GM23338 (cell line): ENCODE measurements at regions not wholly inside any gene's neighbourhood (a gene's known extent, or its start where the extent isn't known, plus 50 kb on each side); places are given as distances from the start of the nearest gene placed in this dataset.

Source experiments
- ATAC-seq: fragments of 200-7000 bp; cut with Tn5 transposase; 3 replicates; pipeline ENCODE4 v1.9.1; 2020
- DNase-seq: peaks from one replicate; pipeline ENCODE4 v3.0.0-alpha.2; 2015; ENCODE audit warnings: low spot score
- H2AFZ ChIP-seq: fragments of 200-600 bp; sonication (generic); 2 replicates; pipeline ENCODE4 v1.8.0; 2016; ENCODE audit warnings: antibody characterized with exemption, mild to moderate bottlenecking, moderate library complexity
- H3F3A ChIP-seq: fragments of 200-600 bp; sonication (generic); replicated peaks from 2 replicates; pipeline ENCODE4 v1.8.0; 2017; ENCODE audit warnings: antibody characterized with exemption, mixed run types, low read depth
- H3K27ac ChIP-seq: fragments of 200-600 bp; sonication (generic); 2 replicates; pipeline ENCODE4 v1.6.1; 2016; ENCODE audit warnings: low read depth
- H3K27me3 ChIP-seq: fragments of 200-600 bp; sonication (generic); 2 replicates; pipeline ENCODE4 v1.8.0; 2016; ENCODE audit warnings: mild to moderate bottlenecking, mixed run types, moderate library complexity; ENCODE audit not compliant: insufficient read depth
- H3K36me3 ChIP-seq: fragments of 200-600 bp; sonication (generic); 2 replicates; pipeline ENCODE4 v1.8.0; 2016; ENCODE audit warnings: mild to moderate bottlenecking; ENCODE audit not compliant: insufficient read depth
- H3K4me1 ChIP-seq: fragments of 200-600 bp; sonication (generic); 2 replicates; pipeline ENCODE4 v1.8.0; 2016; ENCODE audit warnings: mild to moderate bottlenecking, moderate library complexity; ENCODE audit not compliant: insufficient read depth
- H3K4me2 ChIP-seq: fragments of 200-600 bp; sonication (generic); 2 replicates; pipeline ENCODE4 v1.7.1; 2017; ENCODE audit warnings: mixed run types
- H3K4me3 ChIP-seq: fragments of 200-600 bp; sonication (generic); 2 replicates; pipeline ENCODE4 v1.6.1; 2016; ENCODE audit warnings: mixed run types
- H3K79me2 ChIP-seq: fragments of 200-600 bp; sonication (generic); replicated peaks from 2 replicates; pipeline ENCODE4 v1.8.0; 2017; ENCODE audit warnings: mild to moderate bottlenecking; ENCODE audit not compliant: insufficient read depth
- H3K9me2 ChIP-seq: fragments of 200-600 bp; sonication (generic); 2 replicates; pipeline ENCODE4 v1.8.0; 2017; ENCODE audit not compliant: insufficient read depth
- H4K20me1 ChIP-seq: fragments of 200-600 bp; sonication (generic); replicated peaks from 2 replicates; pipeline ENCODE4 v1.8.0; 2017; ENCODE audit warnings: mild to moderate bottlenecking; ENCODE audit not compliant: insufficient read depth
- H3K27ac Mint-ChIP-seq: 2 replicates; pipeline ENCODE4 v1.8.0; 2020; ENCODE audit warnings: inconsistent platforms, mild to moderate bottlenecking, moderate library complexity, mixed read lengths
- H3K27me3 Mint-ChIP-seq: 3 replicates; pipeline ENCODE4 v1.8.0; 2022; ENCODE audit warnings: low read depth, mild to moderate bottlenecking, moderate library complexity, mixed read lengths, inconsistent platforms; ENCODE audit not compliant: insufficient read depth, poor library complexity
- H3K36me3 Mint-ChIP-seq: 3 replicates; pipeline ENCODE4 v1.8.0; 2021; ENCODE audit warnings: low read depth, mild to moderate bottlenecking, inconsistent platforms, moderate library complexity, mixed read lengths
- H3K4me1 Mint-ChIP-seq: 3 replicates; pipeline ENCODE4 v1.8.0; 2020; ENCODE audit warnings: mild to moderate bottlenecking, inconsistent platforms, mixed read lengths
- H3K4me3 Mint-ChIP-seq: 3 replicates; pipeline ENCODE4 v1.8.0; 2021; ENCODE audit warnings: moderate library complexity, mild to moderate bottlenecking, inconsistent platforms, mixed read lengths
- H3K9me3 Mint-ChIP-seq: 3 replicates; pipeline ENCODE4 v1.8.0; 2020; ENCODE audit warnings: moderate library complexity, mild to moderate bottlenecking, inconsistent platforms, mixed read lengths
- CREB1 ChIP-seq: fragments of 250-450 bp; sonication (Bioruptor Pico); IDR thresholded peaks from 2 replicates; pipeline ENCODE4 v1.5.0; 2020; ENCODE audit warnings: low read depth, mild to moderate bottlenecking, moderate library complexity
- EZH2 ChIP-seq: fragments of 200-600 bp; sonication (generic); IDR thresholded peaks from one replicate; pipeline ENCODE4 v1.8.0; 2017; ENCODE audit warnings: antibody characterized with exemption, mild to moderate bottlenecking, low read depth; ENCODE audit not compliant: unreplicated experiment
- EZH2phosphoT487 ChIP-seq: fragments of 200-600 bp; sonication (generic); IDR thresholded peaks from one replicate; pipeline ENCODE4 v1.8.1; 2018; ENCODE audit warnings: antibody characterized with exemption; ENCODE audit not compliant: unreplicated experiment
- JUNB ChIP-seq: IDR thresholded peaks from one replicate; pipeline ENCODE4 v1.6.1; 2016; ENCODE audit warnings: antibody characterized with exemption; ENCODE audit not compliant: unreplicated experiment
- NANOG ChIP-seq: IDR thresholded peaks from 2 replicates; pipeline ENCODE4 v1.6.1; 2016; ENCODE audit warnings: antibody characterized with exemption, borderline replicate concordance
- POLR2AphosphoS5 ChIP-seq: IDR thresholded peaks from 2 replicates; pipeline ENCODE4 v1.6.1; 2016; ENCODE audit warnings: antibody characterized with exemption, low read depth
- STAT1 ChIP-seq: IDR thresholded peaks from one replicate; pipeline ENCODE4 v1.6.1; 2016; ENCODE audit warnings: antibody characterized with exemption; ENCODE audit not compliant: unreplicated experiment
- ZNF114 ChIP-seq: fragments of 250-450 bp; sonication (Bioruptor Pico); IDR thresholded peaks from 2 replicates; pipeline ENCODE4 v1.5.0; 2020; ENCODE audit warnings: mild to moderate bottlenecking, moderate library complexity
- ZNF331 ChIP-seq: fragments of 250-450 bp; sonication (Bioruptor Pico); IDR thresholded peaks from 2 replicates; pipeline ENCODE4 v1.5.0; 2020; ENCODE audit warnings: low read depth, mild to moderate bottlenecking, moderate library complexity
- TF ChIP-seq, protein P1 (sequence below): fragments of 250-450 bp; sonication (Bioruptor Pico); IDR thresholded peaks from 2 replicates; pipeline ENCODE4 v1.5.0; 2020; ENCODE audit warnings: mild to moderate bottlenecking, moderate library complexity
- TF ChIP-seq, protein P2 (sequence below), 2 experiments: fragments of 200-600 bp in 1 of 2; sonication (generic) in 1 of 2; conservative IDR thresholded peaks; 2 replicates each; pipeline versions ENCODE4 v1.5.1 to v1.6.1; 2016 to 2017; ENCODE audit warnings: antibody characterized with exemption in 2 of 2, low read depth in 2 of 2, mild to moderate bottlenecking in 2 of 2, moderate library complexity in 1 of 2
- TF ChIP-seq, protein P3 (sequence below): IDR thresholded peaks from 2 replicates; pipeline ENCODE4 v1.6.1; 2016; ENCODE audit warnings: antibody characterized with exemption
- TF ChIP-seq, protein P4 (sequence below): IDR thresholded peaks from one replicate; pipeline ENCODE4 v1.6.1; 2018; ENCODE audit warnings: antibody characterized with exemption; ENCODE audit not compliant: unreplicated experiment

DNA sequence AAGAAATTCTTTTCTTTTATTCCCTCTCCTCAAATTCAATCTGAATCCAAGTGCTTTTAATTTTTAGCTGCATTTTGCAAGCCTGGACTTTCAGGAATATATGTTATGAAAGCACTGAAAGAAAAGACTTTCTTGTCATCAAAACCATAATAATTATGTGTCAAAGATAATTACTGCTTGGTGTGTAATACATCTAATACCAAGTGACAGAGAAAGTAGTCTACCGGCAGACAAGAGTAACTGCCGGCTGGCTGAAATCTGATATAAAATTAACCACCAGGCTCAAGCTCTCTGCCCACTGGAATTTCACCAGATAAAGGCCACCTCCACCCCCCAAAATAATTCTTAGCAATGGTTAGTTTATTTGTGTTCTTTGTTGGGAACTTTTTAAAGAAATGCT lies 220.9 kb upstream of the CDIN1 start:
- Mint-ChIP-seq H3K9me3 (no peaks in the 10 kb centered on the region), H3K27me3 (no peaks in the 10 kb centered on the region), H3K36me3 (no peaks in the 10 kb centered on the region), H3K4me1 (no peaks in the 10 kb centered on the region), H3K4me3 (no peak overlapping the region), H3K27ac (no peak overlapping the region)
- H3K36me3 ChIP-seq = no peaks in the 10 kb centered on the region
- H3K4me1 ChIP-seq = no peaks in the 10 kb centered on the region
- TF ChIP-seq, protein P1, sequence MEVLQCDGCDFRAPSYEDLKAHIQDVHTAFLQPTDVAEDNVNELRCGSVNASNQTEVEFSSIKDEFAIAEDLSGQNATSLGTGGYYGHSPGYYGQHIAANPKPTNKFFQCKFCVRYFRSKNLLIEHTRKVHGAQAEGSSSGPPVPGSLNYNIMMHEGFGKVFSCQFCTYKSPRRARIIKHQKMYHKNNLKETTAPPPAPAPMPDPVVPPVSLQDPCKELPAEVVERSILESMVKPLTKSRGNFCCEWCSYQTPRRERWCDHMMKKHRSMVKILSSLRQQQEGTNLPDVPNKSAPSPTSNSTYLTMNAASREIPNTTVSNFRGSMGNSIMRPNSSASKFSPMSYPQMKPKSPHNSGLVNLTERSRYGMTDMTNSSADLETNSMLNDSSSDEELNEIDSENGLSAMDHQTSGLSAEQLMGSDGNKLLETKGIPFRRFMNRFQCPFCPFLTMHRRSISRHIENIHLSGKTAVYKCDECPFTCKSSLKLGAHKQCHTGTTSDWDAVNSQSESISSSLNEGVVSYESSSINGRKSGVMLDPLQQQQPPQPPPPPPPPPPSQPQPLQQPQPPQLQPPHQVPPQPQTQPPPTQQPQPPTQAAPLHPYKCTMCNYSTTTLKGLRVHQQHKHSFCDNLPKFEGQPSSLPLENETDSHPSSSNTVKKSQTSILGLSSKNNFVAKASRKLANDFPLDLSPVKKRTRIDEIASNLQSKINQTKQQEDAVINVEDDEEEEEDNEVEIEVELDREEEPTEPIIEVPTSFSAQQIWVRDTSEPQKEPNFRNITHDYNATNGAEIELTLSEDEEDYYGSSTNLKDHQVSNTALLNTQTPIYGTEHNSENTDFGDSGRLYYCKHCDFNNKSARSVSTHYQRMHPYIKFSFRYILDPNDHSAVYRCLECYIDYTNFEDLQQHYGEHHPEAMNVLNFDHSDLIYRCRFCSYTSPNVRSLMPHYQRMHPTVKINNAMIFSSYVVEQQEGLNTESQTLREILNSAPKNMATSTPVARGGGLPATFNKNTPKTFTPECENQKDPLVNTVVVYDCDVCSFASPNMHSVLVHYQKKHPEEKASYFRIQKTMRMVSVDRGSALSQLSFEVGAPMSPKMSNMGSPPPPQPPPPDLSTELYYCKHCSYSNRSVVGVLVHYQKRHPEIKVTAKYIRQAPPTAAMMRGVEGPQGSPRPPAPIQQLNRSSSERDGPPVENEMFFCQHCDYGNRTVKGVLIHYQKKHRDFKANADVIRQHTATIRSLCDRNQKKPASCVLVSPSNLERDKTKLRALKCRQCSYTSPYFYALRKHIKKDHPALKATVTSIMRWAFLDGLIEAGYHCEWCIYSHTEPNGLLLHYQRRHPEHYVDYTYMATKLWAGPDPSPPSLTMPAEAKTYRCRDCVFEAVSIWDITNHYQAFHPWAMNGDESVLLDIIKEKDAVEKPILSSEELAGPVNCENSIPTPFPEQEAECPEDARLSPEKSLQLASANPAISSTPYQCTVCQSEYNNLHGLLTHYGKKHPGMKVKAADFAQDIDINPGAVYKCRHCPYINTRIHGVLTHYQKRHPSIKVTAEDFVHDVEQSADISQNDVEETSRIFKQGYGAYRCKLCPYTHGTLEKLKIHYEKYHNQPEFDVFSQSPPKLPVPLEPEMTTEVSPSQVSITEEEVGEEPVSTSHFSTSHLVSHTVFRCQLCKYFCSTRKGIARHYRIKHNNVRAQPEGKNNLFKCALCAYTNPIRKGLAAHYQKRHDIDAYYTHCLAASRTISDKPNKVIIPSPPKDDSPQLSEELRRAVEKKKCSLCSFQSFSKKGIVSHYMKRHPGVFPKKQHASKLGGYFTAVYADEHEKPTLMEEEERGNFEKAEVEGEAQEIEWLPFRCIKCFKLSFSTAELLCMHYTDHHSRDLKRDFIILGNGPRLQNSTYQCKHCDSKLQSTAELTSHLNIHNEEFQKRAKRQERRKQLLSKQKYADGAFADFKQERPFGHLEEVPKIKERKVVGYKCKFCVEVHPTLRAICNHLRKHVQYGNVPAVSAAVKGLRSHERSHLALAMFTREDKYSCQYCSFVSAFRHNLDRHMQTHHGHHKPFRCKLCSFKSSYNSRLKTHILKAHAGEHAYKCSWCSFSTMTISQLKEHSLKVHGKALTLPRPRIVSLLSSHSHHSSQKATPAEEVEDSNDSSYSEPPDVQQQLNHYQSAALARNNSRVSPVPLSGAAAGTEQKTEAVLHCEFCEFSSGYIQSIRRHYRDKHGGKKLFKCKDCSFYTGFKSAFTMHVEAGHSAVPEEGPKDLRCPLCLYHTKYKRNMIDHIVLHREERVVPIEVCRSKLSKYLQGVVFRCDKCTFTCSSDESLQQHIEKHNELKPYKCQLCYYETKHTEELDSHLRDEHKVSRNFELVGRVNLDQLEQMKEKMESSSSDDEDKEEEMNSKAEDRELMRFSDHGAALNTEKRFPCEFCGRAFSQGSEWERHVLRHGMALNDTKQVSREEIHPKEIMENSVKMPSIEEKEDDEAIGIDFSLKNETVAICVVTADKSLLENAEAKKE = no peak
- TF ChIP-seq ZNF114 (CRISPR knock-in tag) = no peak
- TF ChIP-seq EZH2phosphoT487 = no peak
- TF ChIP-seq EZH2 = no peak
- no peak for TF ChIP-seq ZNF331 (CRISPR knock-in tag)
- TF ChIP-seq, protein P2, sequence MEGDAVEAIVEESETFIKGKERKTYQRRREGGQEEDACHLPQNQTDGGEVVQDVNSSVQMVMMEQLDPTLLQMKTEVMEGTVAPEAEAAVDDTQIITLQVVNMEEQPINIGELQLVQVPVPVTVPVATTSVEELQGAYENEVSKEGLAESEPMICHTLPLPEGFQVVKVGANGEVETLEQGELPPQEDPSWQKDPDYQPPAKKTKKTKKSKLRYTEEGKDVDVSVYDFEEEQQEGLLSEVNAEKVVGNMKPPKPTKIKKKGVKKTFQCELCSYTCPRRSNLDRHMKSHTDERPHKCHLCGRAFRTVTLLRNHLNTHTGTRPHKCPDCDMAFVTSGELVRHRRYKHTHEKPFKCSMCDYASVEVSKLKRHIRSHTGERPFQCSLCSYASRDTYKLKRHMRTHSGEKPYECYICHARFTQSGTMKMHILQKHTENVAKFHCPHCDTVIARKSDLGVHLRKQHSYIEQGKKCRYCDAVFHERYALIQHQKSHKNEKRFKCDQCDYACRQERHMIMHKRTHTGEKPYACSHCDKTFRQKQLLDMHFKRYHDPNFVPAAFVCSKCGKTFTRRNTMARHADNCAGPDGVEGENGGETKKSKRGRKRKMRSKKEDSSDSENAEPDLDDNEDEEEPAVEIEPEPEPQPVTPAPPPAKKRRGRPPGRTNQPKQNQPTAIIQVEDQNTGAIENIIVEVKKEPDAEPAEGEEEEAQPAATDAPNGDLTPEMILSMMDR (conservative IDR thresholded peaks at IDR 0.05; ENCODE audit: low read depth in 2 of 2) = no peak
- TF ChIP-seq NANOG = no peak
- TF ChIP-seq JUNB = no peak
- TF ChIP-seq STAT1 = no peak
- TF ChIP-seq, protein P3, sequence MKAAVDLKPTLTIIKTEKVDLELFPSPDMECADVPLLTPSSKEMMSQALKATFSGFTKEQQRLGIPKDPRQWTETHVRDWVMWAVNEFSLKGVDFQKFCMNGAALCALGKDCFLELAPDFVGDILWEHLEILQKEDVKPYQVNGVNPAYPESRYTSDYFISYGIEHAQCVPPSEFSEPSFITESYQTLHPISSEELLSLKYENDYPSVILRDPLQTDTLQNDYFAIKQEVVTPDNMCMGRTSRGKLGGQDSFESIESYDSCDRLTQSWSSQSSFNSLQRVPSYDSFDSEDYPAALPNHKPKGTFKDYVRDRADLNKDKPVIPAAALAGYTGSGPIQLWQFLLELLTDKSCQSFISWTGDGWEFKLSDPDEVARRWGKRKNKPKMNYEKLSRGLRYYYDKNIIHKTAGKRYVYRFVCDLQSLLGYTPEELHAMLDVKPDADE = no peak
- no peak for TF ChIP-seq POLR2AphosphoS5
- no peak for TF ChIP-seq CREB1
- TF ChIP-seq, protein P4, sequence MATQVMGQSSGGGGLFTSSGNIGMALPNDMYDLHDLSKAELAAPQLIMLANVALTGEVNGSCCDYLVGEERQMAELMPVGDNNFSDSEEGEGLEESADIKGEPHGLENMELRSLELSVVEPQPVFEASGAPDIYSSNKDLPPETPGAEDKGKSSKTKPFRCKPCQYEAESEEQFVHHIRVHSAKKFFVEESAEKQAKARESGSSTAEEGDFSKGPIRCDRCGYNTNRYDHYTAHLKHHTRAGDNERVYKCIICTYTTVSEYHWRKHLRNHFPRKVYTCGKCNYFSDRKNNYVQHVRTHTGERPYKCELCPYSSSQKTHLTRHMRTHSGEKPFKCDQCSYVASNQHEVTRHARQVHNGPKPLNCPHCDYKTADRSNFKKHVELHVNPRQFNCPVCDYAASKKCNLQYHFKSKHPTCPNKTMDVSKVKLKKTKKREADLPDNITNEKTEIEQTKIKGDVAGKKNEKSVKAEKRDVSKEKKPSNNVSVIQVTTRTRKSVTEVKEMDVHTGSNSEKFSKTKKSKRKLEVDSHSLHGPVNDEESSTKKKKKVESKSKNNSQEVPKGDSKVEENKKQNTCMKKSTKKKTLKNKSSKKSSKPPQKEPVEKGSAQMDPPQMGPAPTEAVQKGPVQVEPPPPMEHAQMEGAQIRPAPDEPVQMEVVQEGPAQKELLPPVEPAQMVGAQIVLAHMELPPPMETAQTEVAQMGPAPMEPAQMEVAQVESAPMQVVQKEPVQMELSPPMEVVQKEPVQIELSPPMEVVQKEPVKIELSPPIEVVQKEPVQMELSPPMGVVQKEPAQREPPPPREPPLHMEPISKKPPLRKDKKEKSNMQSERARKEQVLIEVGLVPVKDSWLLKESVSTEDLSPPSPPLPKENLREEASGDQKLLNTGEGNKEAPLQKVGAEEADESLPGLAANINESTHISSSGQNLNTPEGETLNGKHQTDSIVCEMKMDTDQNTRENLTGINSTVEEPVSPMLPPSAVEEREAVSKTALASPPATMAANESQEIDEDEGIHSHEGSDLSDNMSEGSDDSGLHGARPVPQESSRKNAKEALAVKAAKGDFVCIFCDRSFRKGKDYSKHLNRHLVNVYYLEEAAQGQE = no peak
- no peak overlapping the region for H3K4me2 ChIP-seq
- no peak overlapping the region for H3K4me3 ChIP-seq
- peaks cover 3% of the 10 kb centered on the region; the same call in 1 of the 2 replicates for H3K9me2 ChIP-seq
- H2AFZ ChIP-seq = peak overlapping the region; percentile 49; the same call in 1 of the 2 replicates
- no peaks in the 10 kb centered on the region for H3K79me2 ChIP-seq
- no peaks in the 10 kb centered on the region for H3F3A ChIP-seq
- ATAC-seq (no peak), DNase-seq (no peak)
- no peak overlapping the region for H3K27ac ChIP-seq
- H4K20me1 ChIP-seq = no peaks in the 10 kb centered on the region
- no peaks in the 10 kb centered on the region for H3K27me3 ChIP-seq
